T-helper 2 cell treated with Interferon-gamma antibody and Interleukin-4, amounts not matched to agents 100 ng/mL and 5 ng/mL, for 36 hours (primary cell): ENCODE measurements at regions not wholly inside any gene's neighbourhood (a gene's known extent, or its start where the extent isn't known, plus 50 kb on each side); places are given as distances from the start of the nearest gene placed in this dataset.

Experiments
- intact Hi-C: fragments of 100-400 bp; cut with micrococcal nuclease; formaldehyde crosslinking; loops from one replicate; pipeline ENCODE4 v1.15.1; 2023

GRCh38 chrX:30504309-30504708 lies 73.3 kb downstream of the TASL start:
- intact Hi-C loops = loop anchor here (5.0 to 10.0 kb wide), 2 partner anchors 220 to 362 kb away; no protein-coding TSS in a partner anchor

- intact Hi-C loops = no loop called here
Measured at GRCh38 chrX:30495468-30495867, 82.1 kb downstream of the TASL start.

- intact Hi-C loops = no loop called here
Measured at GRCh38 chrX:30493348-30493747, 84.2 kb downstream of the TASL start.

- intact Hi-C loops = no loop called here
Measured at GRCh38 chrX:30489323-30489722, 88.2 kb downstream of the TASL start.

- intact Hi-C loops = no loop called here
Measured at GRCh38 chrX:30488092-30488491, 89.5 kb downstream of the TASL start.

- intact Hi-C loops = no loop called here
Measured at GRCh38 chrX:30483996-30484395, 93.6 kb downstream of the TASL start.

GRCh38 chrX:30468471-30468870 lies 109.1 kb downstream of the TASL start:
- intact Hi-C loops = no loop called here
